ENCODE measurements at regions not wholly inside any gene's neighbourhood (a gene's known extent, or its start where the extent isn't known, plus 50 kb on each side); places are given as distances from the start of the nearest gene placed in this dataset.
"Not testable (repeated sequence)": the region's sequence is repeated elsewhere in the genome, so short reads cannot be mapped to it uniquely, and the experiment has no call there.

DNA sequence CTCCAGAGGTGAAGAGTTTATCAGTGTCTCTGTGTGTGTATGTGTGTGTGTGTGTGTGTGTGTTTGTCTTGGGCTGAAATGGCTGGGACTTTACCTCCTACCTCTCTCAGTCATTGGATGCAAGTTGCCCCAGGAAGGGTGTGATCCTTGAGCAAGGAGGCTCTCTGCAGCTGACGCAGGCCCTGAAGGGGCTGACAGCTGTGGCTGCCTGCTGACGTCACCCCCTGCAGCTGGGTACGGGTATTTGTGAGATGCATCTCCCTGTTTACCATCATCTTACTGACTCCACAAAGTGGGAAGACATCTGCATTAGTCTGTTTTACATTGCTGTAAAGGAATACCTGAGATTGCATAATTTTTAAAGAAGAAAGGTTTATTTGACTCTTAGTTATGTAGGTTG, 631.5 kb upstream of the RBFOX1 start:
- TF ChIP-seq, protein P1, sequence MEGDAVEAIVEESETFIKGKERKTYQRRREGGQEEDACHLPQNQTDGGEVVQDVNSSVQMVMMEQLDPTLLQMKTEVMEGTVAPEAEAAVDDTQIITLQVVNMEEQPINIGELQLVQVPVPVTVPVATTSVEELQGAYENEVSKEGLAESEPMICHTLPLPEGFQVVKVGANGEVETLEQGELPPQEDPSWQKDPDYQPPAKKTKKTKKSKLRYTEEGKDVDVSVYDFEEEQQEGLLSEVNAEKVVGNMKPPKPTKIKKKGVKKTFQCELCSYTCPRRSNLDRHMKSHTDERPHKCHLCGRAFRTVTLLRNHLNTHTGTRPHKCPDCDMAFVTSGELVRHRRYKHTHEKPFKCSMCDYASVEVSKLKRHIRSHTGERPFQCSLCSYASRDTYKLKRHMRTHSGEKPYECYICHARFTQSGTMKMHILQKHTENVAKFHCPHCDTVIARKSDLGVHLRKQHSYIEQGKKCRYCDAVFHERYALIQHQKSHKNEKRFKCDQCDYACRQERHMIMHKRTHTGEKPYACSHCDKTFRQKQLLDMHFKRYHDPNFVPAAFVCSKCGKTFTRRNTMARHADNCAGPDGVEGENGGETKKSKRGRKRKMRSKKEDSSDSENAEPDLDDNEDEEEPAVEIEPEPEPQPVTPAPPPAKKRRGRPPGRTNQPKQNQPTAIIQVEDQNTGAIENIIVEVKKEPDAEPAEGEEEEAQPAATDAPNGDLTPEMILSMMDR (IDR thresholded peaks at IDR 0.05), result no peak
- TF ChIP-seq POLR2A (IDR thresholded peaks at IDR 0.05), result no peak
- H3K4me1 ChIP-seq, result no peaks in the 10 kb centered on the region
- WGBS, 2 donors, result 47 to 52% methylated on average over 3 of the region's 3 CpGs
- H3K9me3 ChIP-seq, result no peaks in the 10 kb centered on the region
- H3K27ac ChIP-seq, result no peak overlapping the region
- DNase-seq, result no peak
- intact Hi-C loops (cut with DNase I; ENCODE audit: low total_unique reads), result no loop called here
- no peaks in the 10 kb centered on the region for H3K36me3 ChIP-seq (ENCODE audit: low read depth, missing control alignments)
- no peaks in the 10 kb centered on the region for H3K27me3 ChIP-seq
- no peak overlapping the region for H3K4me3 ChIP-seq

DNA sequence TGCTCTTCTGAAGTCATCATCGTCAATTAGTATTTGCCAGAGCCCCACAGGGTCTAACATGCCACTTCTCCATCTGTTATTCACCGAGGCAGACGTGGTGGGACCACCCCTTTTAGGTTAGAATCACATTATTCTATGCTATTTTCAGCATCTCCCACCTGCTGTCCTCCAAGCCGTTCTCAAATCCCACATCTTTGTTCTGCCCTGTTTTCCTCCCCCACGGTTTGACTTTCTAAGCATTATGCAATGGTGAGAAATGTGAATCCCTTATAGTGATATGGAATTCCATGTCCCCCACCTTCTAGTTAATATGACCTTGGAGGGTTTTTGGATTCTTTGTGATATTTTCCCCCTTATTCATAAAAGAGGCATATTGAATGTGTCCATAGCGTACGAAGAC, 634.1 kb upstream of the RBFOX1 start:
- H3K4me1 ChIP-seq, result no peaks in the 10 kb centered on the region
- H3K4me3 ChIP-seq, result no peak overlapping the region
- TF ChIP-seq POLR2A (IDR thresholded peaks at IDR 0.05), result no peak
- TF ChIP-seq, protein P1 (IDR thresholded peaks at IDR 0.05), result no peak
- H3K27me3 ChIP-seq, result no peaks in the 10 kb centered on the region
- H3K27ac ChIP-seq, result no peak overlapping the region
- no peaks in the 10 kb centered on the region for H3K36me3 ChIP-seq (ENCODE audit: low read depth, missing control alignments)
- DNase-seq, result no peak
- 79 to 81% methylated on average over 7 of the region's 7 CpGs for WGBS, 2 donors
- intact Hi-C loops (cut with DNase I; ENCODE audit: low total_unique reads), result no loop called here
- H3K9me3 ChIP-seq, result no peaks in the 10 kb centered on the region

DNA sequence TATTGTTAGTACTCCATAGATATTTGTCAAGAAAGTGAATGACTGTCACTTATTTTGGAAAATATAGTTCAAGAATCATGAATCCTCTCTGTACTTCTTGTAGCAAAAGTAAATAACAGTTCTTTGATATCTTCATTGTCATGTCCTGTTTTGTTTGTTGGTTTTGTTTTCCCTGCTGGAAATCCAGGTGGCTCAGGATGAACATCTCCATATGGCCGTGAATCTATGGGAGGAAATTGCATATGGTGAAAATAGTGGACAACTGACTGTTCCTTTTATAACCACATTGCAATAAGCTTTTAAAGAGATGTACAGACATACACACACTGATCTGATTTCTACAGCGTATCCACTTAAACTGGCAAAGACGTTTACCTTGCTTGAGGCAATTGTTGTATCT, 637.0 kb upstream of the RBFOX1 start:
- no peak for TF ChIP-seq POLR2A (IDR thresholded peaks at IDR 0.05)
- TF ChIP-seq, protein P1 (IDR thresholded peaks at IDR 0.05), result no peak
- Histone ChIP-seq H3K27me3 (no peaks in the 10 kb centered on the region), H3K36me3 (ENCODE audit: low read depth, missing control alignments) (no peaks in the 10 kb centered on the region), H3K4me1 (no peaks in the 10 kb centered on the region), H3K27ac (no peak overlapping the region), H3K9me3 (no peaks in the 10 kb centered on the region), H3K4me3 (no peak overlapping the region)
- intact Hi-C loops (cut with DNase I; ENCODE audit: low total_unique reads), result no loop called here
- no peak for DNase-seq
- 85 to 86% methylated on average over 3 of the region's 3 CpGs for WGBS, 2 donors

DNA sequence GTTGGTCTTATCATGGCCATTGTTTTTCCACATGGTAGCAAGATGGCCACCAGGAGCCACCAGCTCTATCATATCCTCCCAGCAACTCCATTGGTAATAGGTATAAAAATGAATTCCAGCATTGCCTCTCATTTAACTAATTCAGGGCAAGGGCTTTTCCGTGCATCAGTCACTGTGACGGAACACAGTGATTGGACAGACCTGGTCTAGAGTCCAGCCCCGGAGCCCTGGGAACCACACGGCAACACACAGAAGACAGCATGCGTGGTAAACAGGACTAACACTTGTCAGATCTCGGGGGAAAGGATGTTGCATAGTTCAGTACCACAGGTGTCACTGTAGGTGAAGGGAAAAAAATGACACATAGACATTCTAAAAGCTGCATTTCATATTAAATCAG, 638.0 kb upstream of the RBFOX1 start:
- TF ChIP-seq, protein P1 (IDR thresholded peaks at IDR 0.05), result no peak
- intact Hi-C loops (cut with DNase I; ENCODE audit: low total_unique reads), result no loop called here
- Histone ChIP-seq H3K27ac (no peak overlapping the region), H3K4me3 (no peak overlapping the region), H3K4me1 (no peaks in the 10 kb centered on the region), H3K36me3 (ENCODE audit: low read depth, missing control alignments) (no peaks in the 10 kb centered on the region), H3K27me3 (no peaks in the 10 kb centered on the region), H3K9me3 (no peaks in the 10 kb centered on the region)
- WGBS, 2 donors, result 71 to 75% methylated on average over 6 of the region's 6 CpGs
- no peak for DNase-seq

DNA sequence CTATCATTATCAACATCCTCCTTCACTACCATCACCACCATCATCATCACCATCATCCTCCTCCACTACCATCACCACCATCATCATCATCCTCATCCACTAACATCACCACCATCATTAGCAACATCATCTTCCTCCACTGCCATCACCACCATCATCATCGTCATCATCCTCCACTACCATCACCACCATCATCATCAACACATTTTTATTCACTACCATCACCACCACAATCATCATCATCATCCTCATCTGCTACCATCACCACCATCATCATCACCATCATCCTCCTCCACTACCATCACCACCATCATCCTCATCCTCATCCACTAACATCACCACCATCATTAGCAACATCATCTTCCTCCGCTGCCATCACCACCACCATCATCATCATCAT, 639.2 kb upstream of the RBFOX1 start:
- H3K36me3 ChIP-seq (ENCODE audit: low read depth, missing control alignments); intact Hi-C loops (cut with DNase I; ENCODE audit: low total_unique reads); H3K27ac ChIP-seq; H3K4me3 ChIP-seq; DNase-seq; H3K27me3 ChIP-seq; H3K9me3 ChIP-seq; H3K4me1 ChIP-seq: not testable (repeated sequence)
- WGBS, 2 donors, result 87 to 89% methylated on average over 2 of the region's 2 CpGs
